Hepatocyte (in vitro differentiated cells): ENCODE measurements at regions not wholly inside any gene's neighbourhood (a gene's known extent, or its start where the extent isn't known, plus 50 kb on each side); places are given as distances from the start of the nearest gene placed in this dataset.

Experiments used
- DNase-seq: peaks from one replicate; pipeline ENCODE4 v3.0.0-alpha.2; 2016; ENCODE audit warnings: low spot score
- H2AFZ ChIP-seq: fragments of 200-600 bp; sonication (generic); 2 replicates; pipeline ENCODE4 v1.6.0; 2016; ENCODE audit warnings: antibody characterized with exemption, mild to moderate bottlenecking
- H3K27ac ChIP-seq: fragments of 200-600 bp; sonication (generic); 2 replicates; pipeline ENCODE4 v1.5.1; 2016; ENCODE audit warnings: mild to moderate bottlenecking
- H3K27me3 ChIP-seq: fragments of 200-600 bp; sonication (generic); 2 replicates; pipeline ENCODE4 v1.6.1; 2016
- H3K36me3 ChIP-seq: fragments of 200-600 bp; sonication (generic); replicated peaks from 2 replicates; pipeline ENCODE4 v1.5.1; 2016; ENCODE audit warnings: low read depth; ENCODE audit not compliant: insufficient read depth
- H3K4me1 ChIP-seq: fragments of 200-600 bp; sonication (generic); 2 replicates; pipeline ENCODE4 v1.5.1; 2016; ENCODE audit warnings: mild to moderate bottlenecking, moderate library complexity; ENCODE audit not compliant: insufficient read depth
- H3K4me2 ChIP-seq: fragments of 200-600 bp; sonication (generic); 2 replicates; pipeline ENCODE4 v1.6.0; 2016
- H3K4me3 ChIP-seq: fragments of 200-600 bp; sonication (generic); 2 replicates; pipeline ENCODE4 v1.5.1; 2016; ENCODE audit warnings: mild to moderate bottlenecking
- H3K79me2 ChIP-seq: fragments of 200-600 bp; sonication (generic); 2 replicates; pipeline ENCODE4 v1.6.0; 2017; ENCODE audit warnings: mild to moderate bottlenecking
- H3K9me2 ChIP-seq: fragments of 200-600 bp; sonication (generic); replicated peaks from 2 replicates; pipeline ENCODE4 v1.6.0; 2017; ENCODE audit warnings: mild to moderate bottlenecking; ENCODE audit not compliant: insufficient read depth
- H3K9me3 ChIP-seq: fragments of 200-600 bp; sonication (generic); 2 replicates; pipeline ENCODE4 v1.5.1; 2016; ENCODE audit warnings: low read depth, mild to moderate bottlenecking
- H4K20me1 ChIP-seq: fragments of 200-600 bp; sonication (generic); 2 replicates; pipeline ENCODE4 v1.6.0; 2016; ENCODE audit warnings: mild to moderate bottlenecking; ENCODE audit not compliant: insufficient read depth, poor library complexity, severe bottlenecking
- EZH2 ChIP-seq: fragments of 200-600 bp; sonication (generic); IDR thresholded peaks from 2 replicates; pipeline ENCODE4 v1.6.1; 2016; ENCODE audit warnings: antibody characterized with exemption, mild to moderate bottlenecking, borderline replicate concordance
- EZH2phosphoT487 ChIP-seq: fragments of 200-600 bp; sonication (generic); IDR thresholded peaks from one replicate; pipeline ENCODE4 v1.6.1; 2018; ENCODE audit warnings: antibody characterized with exemption, mild to moderate bottlenecking, low read depth, moderate library complexity; ENCODE audit not compliant: unreplicated experiment, severe bottlenecking
- WGBS: methylation state at CpG from one replicate; pipeline ENCODE4 v1.1.6; 2016; ENCODE audit warnings: low lambda C conversion rate; ENCODE audit errors: missing lambda C conversion rate; 5-methylcytosine and 5-hydroxymethylcytosine counted together
- TF ChIP-seq, protein P1 (sequence below): fragments of 200-600 bp; sonication (generic); IDR thresholded peaks from 2 replicates; pipeline ENCODE4 v1.5.1; 2016; ENCODE audit warnings: antibody characterized with exemption, mild to moderate bottlenecking; ENCODE audit not compliant: poor library complexity

DNA sequence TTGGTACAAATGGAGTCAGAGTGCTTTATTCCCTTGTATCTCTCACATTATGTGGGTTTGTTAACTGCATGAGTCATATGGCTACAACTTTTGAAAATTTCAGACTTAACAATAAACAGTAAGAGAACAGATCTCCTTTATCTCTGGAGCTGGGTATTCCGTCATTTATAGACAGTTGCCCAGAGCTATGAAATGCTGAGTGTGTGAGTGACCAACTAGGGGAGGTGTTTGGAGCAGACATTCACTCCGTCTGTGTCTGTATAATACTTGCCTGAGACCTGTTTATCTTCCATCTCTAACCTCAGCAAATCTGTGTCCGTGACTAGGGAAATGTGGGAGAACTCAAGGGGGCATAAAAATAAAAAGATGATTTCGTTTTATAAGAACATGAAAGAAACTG, 279.9 kb upstream of the FAR2 start:
- Histone ChIP-seq H3K4me3 (no peak overlapping the region), H3K4me2 (no peak overlapping the region), H3K9me3 (no peaks in the 10 kb centered on the region), H2AFZ (no peak overlapping the region), H3K36me3 (no peaks in the 10 kb centered on the region), H3K9me2 (no peaks in the 10 kb centered on the region), H3K4me1 (no peaks in the 10 kb centered on the region), H3K27me3 (no peaks in the 10 kb centered on the region), H3K27ac (peak overlapping the region; percentile 29), H3K79me2 (no peaks in the 10 kb centered on the region), H4K20me1 (no peaks in the 10 kb centered on the region)
- DNase-seq, result peak; percentile 18
- 51% methylated on average over 4 of the region's 4 CpGs for WGBS
- TF ChIP-seq, protein P1, sequence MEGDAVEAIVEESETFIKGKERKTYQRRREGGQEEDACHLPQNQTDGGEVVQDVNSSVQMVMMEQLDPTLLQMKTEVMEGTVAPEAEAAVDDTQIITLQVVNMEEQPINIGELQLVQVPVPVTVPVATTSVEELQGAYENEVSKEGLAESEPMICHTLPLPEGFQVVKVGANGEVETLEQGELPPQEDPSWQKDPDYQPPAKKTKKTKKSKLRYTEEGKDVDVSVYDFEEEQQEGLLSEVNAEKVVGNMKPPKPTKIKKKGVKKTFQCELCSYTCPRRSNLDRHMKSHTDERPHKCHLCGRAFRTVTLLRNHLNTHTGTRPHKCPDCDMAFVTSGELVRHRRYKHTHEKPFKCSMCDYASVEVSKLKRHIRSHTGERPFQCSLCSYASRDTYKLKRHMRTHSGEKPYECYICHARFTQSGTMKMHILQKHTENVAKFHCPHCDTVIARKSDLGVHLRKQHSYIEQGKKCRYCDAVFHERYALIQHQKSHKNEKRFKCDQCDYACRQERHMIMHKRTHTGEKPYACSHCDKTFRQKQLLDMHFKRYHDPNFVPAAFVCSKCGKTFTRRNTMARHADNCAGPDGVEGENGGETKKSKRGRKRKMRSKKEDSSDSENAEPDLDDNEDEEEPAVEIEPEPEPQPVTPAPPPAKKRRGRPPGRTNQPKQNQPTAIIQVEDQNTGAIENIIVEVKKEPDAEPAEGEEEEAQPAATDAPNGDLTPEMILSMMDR, result no peak
- TF ChIP-seq EZH2phosphoT487, result no peak
- no peak for TF ChIP-seq EZH2

DNA sequence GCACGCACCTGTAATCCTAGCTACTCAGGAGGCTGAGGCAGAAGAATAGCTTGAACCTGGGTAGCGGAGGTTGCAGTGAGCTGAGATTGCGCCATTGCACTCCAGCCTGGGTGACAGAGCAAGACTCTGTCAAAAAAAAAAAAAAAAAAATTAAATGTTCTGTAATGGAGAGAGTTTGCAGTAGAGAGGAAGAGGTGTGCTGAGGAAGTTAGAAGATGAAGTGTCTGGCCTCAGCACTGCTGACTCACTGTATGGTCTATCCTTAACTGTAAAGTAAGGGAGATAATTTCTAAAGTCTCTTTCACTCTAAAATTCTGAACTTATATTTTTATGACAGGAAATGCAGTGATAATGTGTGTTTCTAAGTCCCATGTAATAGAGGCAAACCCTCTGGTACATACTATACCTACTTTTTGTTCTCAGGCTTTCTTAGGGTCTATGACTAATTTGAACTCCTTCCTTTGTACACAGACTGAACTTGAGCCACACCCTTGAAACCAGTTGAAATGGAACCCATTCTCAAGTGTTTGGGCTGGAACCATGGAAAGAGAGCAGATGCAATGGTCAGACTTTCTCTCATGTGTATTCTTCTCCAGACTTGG, 278.1 kb upstream of the FAR2 start:
- Histone ChIP-seq H4K20me1 (no peaks in the 10 kb centered on the region), H3K27ac (no peak overlapping the region), H3K4me2 (no peak overlapping the region), H3K4me3 (no peak overlapping the region), H3K79me2 (no peaks in the 10 kb centered on the region), H3K9me2 (no peaks in the 10 kb centered on the region), H3K27me3 (no peaks in the 10 kb centered on the region), H2AFZ (no peak overlapping the region), H3K36me3 (no peaks in the 10 kb centered on the region), H3K4me1 (no peaks in the 10 kb centered on the region), H3K9me3 (no peaks in the 10 kb centered on the region)
- DNase-seq, result no peak
- TF ChIP-seq, protein P1, result no peak
- TF ChIP-seq EZH2 (no peak), EZH2phosphoT487 (no peak)
- 63% methylated on average over 3 of the region's 3 CpGs for WGBS

DNA sequence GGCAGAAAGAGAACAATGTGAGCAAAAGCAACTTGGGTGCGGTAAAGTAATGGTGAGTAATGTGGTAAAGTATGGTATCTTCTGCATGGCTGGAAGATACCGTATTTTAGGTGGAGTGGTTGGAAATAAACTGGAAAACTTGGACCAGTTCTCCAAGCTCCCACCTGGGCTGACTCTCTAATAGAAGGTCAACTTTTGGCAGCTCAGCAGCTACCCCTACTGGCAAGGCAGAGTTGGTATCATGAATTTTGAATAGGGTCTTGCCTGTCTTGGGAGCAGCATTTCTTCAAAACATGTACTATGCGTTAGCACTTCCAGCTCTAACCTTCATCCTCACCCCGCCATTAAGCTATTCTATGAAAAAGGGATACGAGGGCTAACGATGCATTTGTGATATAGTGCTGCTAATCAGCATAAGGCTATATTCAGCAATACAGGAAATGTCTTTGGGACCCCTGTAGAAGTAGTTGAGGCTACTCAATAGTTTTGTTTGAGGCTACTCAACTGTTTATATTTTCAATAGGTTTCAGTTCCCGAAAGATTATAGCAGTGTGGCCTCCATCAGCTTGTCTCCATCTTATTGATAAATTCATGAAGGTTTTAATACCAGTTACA, 276.3 kb upstream of the FAR2 start:
- WGBS, result 48% methylated on average over 7 of the region's 7 CpGs

More for the DNA sequence above, 276.3 kb upstream of the FAR2 start:
- TF ChIP-seq, protein P1, result peak; percentile 65
- TF ChIP-seq EZH2, result no peak
- TF ChIP-seq EZH2phosphoT487, result no peak
- Histone ChIP-seq H4K20me1 (no peaks in the 10 kb centered on the region), H3K4me3 (no peak overlapping the region), H3K36me3 (no peaks in the 10 kb centered on the region), H3K27me3 (no peaks in the 10 kb centered on the region), H3K27ac (no peak overlapping the region), H2AFZ (no peak overlapping the region), H3K79me2 (no peaks in the 10 kb centered on the region), H3K4me1 (no peaks in the 10 kb centered on the region), H3K9me2 (no peaks in the 10 kb centered on the region), H3K4me2 (no peak overlapping the region), H3K9me3 (no peaks in the 10 kb centered on the region)
- DNase-seq, result peak; percentile 63
